22Rv1 (cell line): ENCODE measurements at regions not wholly inside any gene's neighbourhood (a gene's known extent, or its start where the extent isn't known, plus 50 kb on each side); places are given as distances from the start of the nearest gene placed in this dataset.

Experiments used
- CTCF ChIP-seq: fragments of 450-650 bp; IDR thresholded peaks from 2 replicates; pipeline ENCODE4 v1.5.1; 2017; ENCODE audit warnings: mild to moderate bottlenecking
- ZFX ChIP-seq: fragments of 450-650 bp; IDR thresholded peaks from 2 replicates; pipeline ENCODE4 v1.6.1; 2017; ENCODE audit warnings: antibody characterized with exemption, borderline replicate concordance

- TF ChIP-seq CTCF (no peak), ZFX (no peak)
Measured at GRCh38 chr3:6025032-6025431, 835.9 kb upstream of the GRM7 start.
